Fibroblast of lung (primary cell): ENCODE measurements at regions not wholly inside any gene's neighbourhood (a gene's known extent, or its start where the extent isn't known, plus 50 kb on each side); places are given as distances from the start of the nearest gene placed in this dataset.

Source experiments
- CTCF ChIP-seq, 2 donors: IDR thresholded peaks in 1 of 2; conservative IDR thresholded peaks in 1 of 2; 1 replicate in 1 of 2; 2 replicates in 1 of 2; pipeline ENCODE4 v1.5.1; 2011 to 2012; ENCODE audit warnings: low read length in 2 of 2, control low read depth in 1 of 2, inconsistent platforms in 1 of 2, low read depth in 1 of 2, mild to moderate bottlenecking in 1 of 2
- EZH2 ChIP-seq: IDR thresholded peaks from 2 replicates; pipeline ENCODE4 v1.5.1; 2012; ENCODE audit warnings: low read length, control low read depth, mild to moderate bottlenecking; ENCODE audit errors: missing control alignments

GRCh38 chrX:121128925-121129877, 81.8 kb downstream of the GLUD2 start:
- TF ChIP-seq EZH2 (no peak), CTCF (conservative IDR thresholded peaks at IDR 0.05 in 1 of 2, IDR thresholded peaks at IDR 0.05 in 1 of 2; ENCODE audit: low read depth in 1 of 2, low read length in 2 of 2) (no peak)
